Upper lobe of left lung (tissue), 4 donors: ENCODE measurements at regions not wholly inside any gene's neighbourhood (a gene's known extent, or its start where the extent isn't known, plus 50 kb on each side); places are given as distances from the start of the nearest gene placed in this dataset.

Experiments
- CTCF ChIP-seq, 6 experiments: fragments of 450-650 bp in 4 of 6; fragments of 200-600 bp in 2 of 6; sonication (generic) in 2 of 6; IDR thresholded peaks; one replicate each; pipeline ENCODE4 v1.5.1; 2016 to 2019; ENCODE audit warnings: antibody characterized with exemption in 6 of 6
- EP300 ChIP-seq, 4 donors: sonication (generic); formaldehyde crosslinking; IDR thresholded peaks; one replicate each; pipeline ENCODE4 v1.5.1; 2017; ENCODE audit warnings: antibody characterized with exemption in 4 of 4, control low read depth in 2 of 4
- POLR2A ChIP-seq, 4 donors: fragments of 450-650 bp; IDR thresholded peaks; one replicate each; pipeline ENCODE4 v1.5.1; 2016 to 2017; ENCODE audit warnings: antibody characterized with exemption in 4 of 4, mild to moderate bottlenecking in 2 of 4
- POLR2AphosphoS5 ChIP-seq, 2 donors: sonication (generic); formaldehyde crosslinking; IDR thresholded peaks; one replicate each; pipeline ENCODE4 v1.5.1; 2017; ENCODE audit warnings: antibody characterized with exemption in 2 of 2

GRCh38 chr1:37303884-37304574 is 170.4 kb upstream of the ZC3H12A start:
- no peak for TF ChIP-seq CTCF (IDR thresholded peaks at IDR 0.05)
- TF ChIP-seq EP300 (IDR thresholded peaks at IDR 0.05), result no peak
- TF ChIP-seq POLR2A (IDR thresholded peaks at IDR 0.05), result no peak
- TF ChIP-seq POLR2AphosphoS5 (IDR thresholded peaks at IDR 0.05), result no peak
